ENCODE measurements at regions not wholly inside any gene's neighbourhood (a gene's known extent, or its start where the extent isn't known, plus 50 kb on each side); places are given as distances from the start of the nearest gene placed in this dataset.

GRCh38 chr2:158917121-158917520 lies 51.3 kb upstream of the TANC1 start:
- no peak overlapping the region for H3K27ac ChIP-seq (ENCODE audit: insufficient read depth, low read length)
- TF ChIP-seq EZH2 (IDR thresholded peaks at IDR 0.05; ENCODE audit: low read length, missing control alignments) (no peak), CTCF (conservative IDR thresholded peaks at IDR 0.05 in 1 of 2, IDR thresholded peaks at IDR 0.05 in 1 of 2; ENCODE audit: low read depth in 1 of 2, low read length in 2 of 2) (no peak)
- no peak overlapping the region for H3K4me2 ChIP-seq (ENCODE audit: extremely low read depth, insufficient read depth, low read length)
- H4K20me1 ChIP-seq (ENCODE audit: control insufficient read depth, extremely low read depth, insufficient read depth, low read length) = no peaks in the 10 kb centered on the region
- DNase-seq (ENCODE audit: low read depth in 2 of 2) = no peak
- no peak overlapping the region for H3K9ac ChIP-seq (ENCODE audit: insufficient read depth, low read length)
- no peaks in the 10 kb centered on the region for H3K79me2 ChIP-seq (ENCODE audit: control insufficient read depth, insufficient read depth, low read length)
- H3K27me3 ChIP-seq (ENCODE audit: control insufficient read depth, insufficient read depth, low read length) = no peaks in the 10 kb centered on the region
- H3K9me3 ChIP-seq (ENCODE audit: control insufficient read depth, insufficient read depth, low read depth, low read length) = no peaks in the 10 kb centered on the region
- no peak overlapping the region for H2AFZ ChIP-seq (ENCODE audit: low read length)
- peaks cover 3% of the 10 kb centered on the region for H3K4me1 ChIP-seq (ENCODE audit: control insufficient read depth, extremely low read depth, insufficient read depth, low read length)
- no peak overlapping the region for H3K4me3 ChIP-seq (replicated peaks in 1 of 4; ENCODE audit: control extremely low read depth in 1 of 4, insufficient read depth in 1 of 4, low read depth in 3 of 4, low read length in 4 of 4)
- H3K36me3 ChIP-seq (ENCODE audit: control insufficient read depth, insufficient read depth, low read length) = no peaks in the 10 kb centered on the region

GRCh38 chr2:158918452-158918851 lies 50.0 kb upstream of the TANC1 start:
- Histone ChIP-seq H4K20me1 (ENCODE audit: control insufficient read depth, extremely low read depth, insufficient read depth, low read length) (no peaks in the 10 kb centered on the region), H3K9me3 (ENCODE audit: control insufficient read depth, insufficient read depth, low read depth, low read length) (no peaks in the 10 kb centered on the region), H3K9ac (ENCODE audit: insufficient read depth, low read length) (no peak overlapping the region), H3K4me3 (replicated peaks in 1 of 4; ENCODE audit: control extremely low read depth in 1 of 4, insufficient read depth in 1 of 4, low read depth in 3 of 4, low read length in 4 of 4) (no peak overlapping the region), H3K4me1 (ENCODE audit: control insufficient read depth, extremely low read depth, insufficient read depth, low read length) (peaks cover 3% of the 10 kb centered on the region), H3K27me3 (ENCODE audit: control insufficient read depth, insufficient read depth, low read length) (no peaks in the 10 kb centered on the region), H3K36me3 (ENCODE audit: control insufficient read depth, insufficient read depth, low read length) (no peaks in the 10 kb centered on the region), H3K4me2 (ENCODE audit: extremely low read depth, insufficient read depth, low read length) (no peak overlapping the region), H3K27ac (ENCODE audit: insufficient read depth, low read length) (no peak overlapping the region), H2AFZ (ENCODE audit: low read length) (no peak overlapping the region), H3K79me2 (ENCODE audit: control insufficient read depth, insufficient read depth, low read length) (no peaks in the 10 kb centered on the region)
- no peak for DNase-seq (ENCODE audit: low read depth in 2 of 2)
- TF ChIP-seq EZH2 (IDR thresholded peaks at IDR 0.05; ENCODE audit: low read length, missing control alignments) (no peak), CTCF (conservative IDR thresholded peaks at IDR 0.05 in 1 of 2, IDR thresholded peaks at IDR 0.05 in 1 of 2; ENCODE audit: low read depth in 1 of 2, low read length in 2 of 2) (no peak)
